ENCODE measurements at regions not wholly inside any gene's neighbourhood (a gene's known extent, or its start where the extent isn't known, plus 50 kb on each side); places are given as distances from the start of the nearest gene placed in this dataset.

DNA sequence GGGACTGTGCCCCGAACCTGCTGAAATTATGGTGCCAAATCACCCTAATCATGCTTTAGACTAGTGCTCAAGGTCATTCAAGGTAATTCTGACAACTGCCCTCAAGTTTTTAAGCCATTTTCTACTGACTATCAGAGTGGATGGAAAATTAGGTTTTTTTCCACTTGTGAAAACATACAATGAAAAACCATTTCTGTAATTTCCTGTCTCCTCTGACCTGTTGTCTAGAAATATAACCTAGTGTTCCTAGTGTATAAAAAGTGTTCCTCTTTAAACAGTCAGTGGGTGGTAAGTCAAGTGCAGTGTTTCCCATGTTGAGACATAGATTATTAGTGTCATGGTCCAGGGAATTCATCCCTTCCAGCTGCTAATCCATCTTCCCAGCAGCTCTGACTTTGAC lies 232.8 kb upstream of the UMPS start:
- TF ChIP-seq, protein P1, sequence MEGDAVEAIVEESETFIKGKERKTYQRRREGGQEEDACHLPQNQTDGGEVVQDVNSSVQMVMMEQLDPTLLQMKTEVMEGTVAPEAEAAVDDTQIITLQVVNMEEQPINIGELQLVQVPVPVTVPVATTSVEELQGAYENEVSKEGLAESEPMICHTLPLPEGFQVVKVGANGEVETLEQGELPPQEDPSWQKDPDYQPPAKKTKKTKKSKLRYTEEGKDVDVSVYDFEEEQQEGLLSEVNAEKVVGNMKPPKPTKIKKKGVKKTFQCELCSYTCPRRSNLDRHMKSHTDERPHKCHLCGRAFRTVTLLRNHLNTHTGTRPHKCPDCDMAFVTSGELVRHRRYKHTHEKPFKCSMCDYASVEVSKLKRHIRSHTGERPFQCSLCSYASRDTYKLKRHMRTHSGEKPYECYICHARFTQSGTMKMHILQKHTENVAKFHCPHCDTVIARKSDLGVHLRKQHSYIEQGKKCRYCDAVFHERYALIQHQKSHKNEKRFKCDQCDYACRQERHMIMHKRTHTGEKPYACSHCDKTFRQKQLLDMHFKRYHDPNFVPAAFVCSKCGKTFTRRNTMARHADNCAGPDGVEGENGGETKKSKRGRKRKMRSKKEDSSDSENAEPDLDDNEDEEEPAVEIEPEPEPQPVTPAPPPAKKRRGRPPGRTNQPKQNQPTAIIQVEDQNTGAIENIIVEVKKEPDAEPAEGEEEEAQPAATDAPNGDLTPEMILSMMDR (IDR thresholded peaks at IDR 0.05; ENCODE audit: low read depth, low read length, poor library complexity, severe bottlenecking) = no peak
- TF ChIP-seq EZH2phosphoT487 (IDR thresholded peaks at IDR 0.05; ENCODE audit: borderline replicate concordance, low read length) = no peak

Data from DOHH2 (cell line).